Transverse colon (tissue), 4 donors: ENCODE measurements at regions not wholly inside any gene's neighbourhood (a gene's known extent, or its start where the extent isn't known, plus 50 kb on each side); places are given as distances from the start of the nearest gene placed in this dataset.

ENCODE experiments used
- DNase-seq: peaks from one replicate; pipeline ENCODE4 v3.0.0-alpha.2; 2019
- H3K27ac ChIP-seq, 4 donors: fragments of 200-600 bp; sonication (generic); 2 replicates each; pipeline ENCODE4 v1.5.1; 2016 to 2018; ENCODE audit warnings: inconsistent platforms in 4 of 4
- H3K27me3 ChIP-seq: fragments of 200-600 bp; sonication (generic); 2 replicates; pipeline ENCODE4 v1.5.1; 2017; ENCODE audit warnings: inconsistent platforms
- H3K36me3 ChIP-seq, 4 donors: fragments of 200-600 bp; sonication (generic); 2 replicates each; pipeline ENCODE4 v1.5.1; 2017 to 2019; ENCODE audit warnings: inconsistent platforms in 4 of 4
- H3K4me1 ChIP-seq, 4 donors: fragments of 200-600 bp; sonication (generic); 2 replicates each; pipeline ENCODE4 v1.5.1; 2017 to 2020; ENCODE audit warnings: inconsistent platforms in 4 of 4
- H3K4me3 ChIP-seq, 4 donors: fragments of 200-600 bp; sonication (generic); 1 replicate in 1 of 4; 2 replicates in 3 of 4; pipeline versions ENCODE4 v1.5.1 to v1.6.1; 2017 to 2019; ENCODE audit warnings: inconsistent platforms in 4 of 4
- H3K9me3 ChIP-seq, 2 donors: fragments of 200-600 bp; sonication (generic); 2 replicates each; pipeline ENCODE4 v1.5.1; 2017 to 2019; ENCODE audit warnings: inconsistent platforms in 2 of 2
- EP300 ChIP-seq: sonication (generic); formaldehyde crosslinking; IDR thresholded peaks from one replicate; pipeline ENCODE4 v1.6.1; 2017; ENCODE audit warnings: antibody characterized with exemption, low read depth
- POLR2A ChIP-seq: fragments of 450-650 bp; IDR thresholded peaks from one replicate; pipeline ENCODE4 v1.6.1; 2016; ENCODE audit warnings: antibody characterized with exemption, mild to moderate bottlenecking, moderate library complexity
- POLR2AphosphoS5 ChIP-seq, 3 donors: sonication (generic); formaldehyde crosslinking; IDR thresholded peaks; one replicate each; pipeline ENCODE4 v1.6.1; 2016; ENCODE audit warnings: antibody characterized with exemption in 3 of 3
- WGBS, 2 donors: methylation state at CpG; one replicate each; pipeline ENCODE4 v1.1.5; 2018; ENCODE audit warnings: low coverage in 1 of 2; 5-methylcytosine and 5-hydroxymethylcytosine counted together
- in situ Hi-C, 4 donors: fragments of 200-750 bp; cut with MboI; loops; one replicate each; pipeline versions ENCODE4 v1.15.0 to v1.15.1; 2017; ENCODE audit warnings: low sequenced_read_pairs in 3 of 4, low pct_ligation_motif_present in 1 of 4, low pct_unique_long_range_greater_than_20kb in 1 of 4
- intact Hi-C: fragments of 100-400 bp; cut with DNase I; formaldehyde crosslinking; loops from one replicate; pipeline ENCODE4 v1.15.1; 2023; ENCODE audit warnings: low total_unique reads
- TF ChIP-seq, protein P1 (sequence below), 5 experiments: fragments of 200-600 bp in 3 of 5; fragments of 450-650 bp in 2 of 5; sonication (generic) in 3 of 5; IDR thresholded peaks; 1 replicate in 2 of 5; 2 replicates in 3 of 5; pipeline ENCODE4 v1.5.1; 2016 to 2017; ENCODE audit warnings: antibody characterized with exemption in 5 of 5, inconsistent platforms in 3 of 5, mild to moderate bottlenecking in 2 of 5, moderate library complexity in 1 of 5

DNA sequence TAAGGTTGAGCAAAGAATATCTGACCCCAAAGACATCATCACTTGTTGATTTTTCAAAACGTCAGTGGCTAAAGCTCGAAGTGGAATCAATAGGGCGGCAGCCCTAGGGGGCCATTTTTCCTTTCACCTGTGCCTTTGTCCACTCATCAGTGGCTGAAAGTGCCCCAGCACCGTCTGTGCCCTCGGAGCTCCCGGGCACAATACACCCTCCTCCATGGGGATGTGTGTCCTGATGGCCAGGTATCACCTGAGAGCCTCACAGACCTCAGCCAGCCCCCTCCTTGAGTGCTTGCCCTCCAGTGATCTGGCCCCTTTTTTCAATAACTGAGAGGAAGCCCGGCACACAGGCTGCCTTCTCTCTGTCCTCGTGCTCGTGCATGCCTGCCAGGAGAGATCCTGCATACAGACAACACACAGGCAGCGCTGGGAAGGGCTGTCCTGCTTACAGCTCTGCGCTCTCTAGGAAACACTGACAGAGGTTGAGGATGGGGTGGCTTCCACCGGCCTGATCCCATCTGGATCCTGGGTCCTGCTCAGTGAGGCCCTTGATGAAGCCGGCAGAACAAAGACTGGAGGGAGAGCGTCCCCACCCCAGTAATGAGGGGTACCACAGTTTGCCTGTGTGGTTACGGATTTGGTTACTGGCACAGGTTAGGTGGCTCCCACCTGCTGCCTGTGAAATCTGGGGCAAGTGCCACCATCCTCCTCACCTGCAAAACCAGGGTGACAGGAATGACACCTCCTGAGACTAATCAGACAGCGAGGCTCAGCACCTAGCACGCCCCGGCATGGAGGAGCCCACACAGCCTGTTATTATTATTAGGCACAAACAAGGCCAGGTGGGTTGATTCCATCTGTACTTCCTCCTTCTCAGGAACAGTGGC, 197.5 kb upstream of the RAB6C start:
- intact Hi-C loops = no loop called here
- 64 to 70% methylated on average over 4 to 18 of the region's 18 CpGs for WGBS, 2 donors
- Histone ChIP-seq H3K27me3 (no peaks in the 10 kb centered on the region), H3K9me3 (no peaks in the 10 kb centered on the region), H3K4me3 (no peak overlapping the region), H3K36me3 (no peaks in the 10 kb centered on the region), H3K4me1 (no peaks in the 10 kb centered on the region), H3K27ac (no peak overlapping the region)
- in situ Hi-C loops = no loop called here
- DNase-seq = no peak
- TF ChIP-seq, protein P1, sequence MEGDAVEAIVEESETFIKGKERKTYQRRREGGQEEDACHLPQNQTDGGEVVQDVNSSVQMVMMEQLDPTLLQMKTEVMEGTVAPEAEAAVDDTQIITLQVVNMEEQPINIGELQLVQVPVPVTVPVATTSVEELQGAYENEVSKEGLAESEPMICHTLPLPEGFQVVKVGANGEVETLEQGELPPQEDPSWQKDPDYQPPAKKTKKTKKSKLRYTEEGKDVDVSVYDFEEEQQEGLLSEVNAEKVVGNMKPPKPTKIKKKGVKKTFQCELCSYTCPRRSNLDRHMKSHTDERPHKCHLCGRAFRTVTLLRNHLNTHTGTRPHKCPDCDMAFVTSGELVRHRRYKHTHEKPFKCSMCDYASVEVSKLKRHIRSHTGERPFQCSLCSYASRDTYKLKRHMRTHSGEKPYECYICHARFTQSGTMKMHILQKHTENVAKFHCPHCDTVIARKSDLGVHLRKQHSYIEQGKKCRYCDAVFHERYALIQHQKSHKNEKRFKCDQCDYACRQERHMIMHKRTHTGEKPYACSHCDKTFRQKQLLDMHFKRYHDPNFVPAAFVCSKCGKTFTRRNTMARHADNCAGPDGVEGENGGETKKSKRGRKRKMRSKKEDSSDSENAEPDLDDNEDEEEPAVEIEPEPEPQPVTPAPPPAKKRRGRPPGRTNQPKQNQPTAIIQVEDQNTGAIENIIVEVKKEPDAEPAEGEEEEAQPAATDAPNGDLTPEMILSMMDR (IDR thresholded peaks at IDR 0.05) = no peak
- TF ChIP-seq POLR2A (no peak), POLR2AphosphoS5 (IDR thresholded peaks at IDR 0.05) (no peak), EP300 (no peak)

DNA sequence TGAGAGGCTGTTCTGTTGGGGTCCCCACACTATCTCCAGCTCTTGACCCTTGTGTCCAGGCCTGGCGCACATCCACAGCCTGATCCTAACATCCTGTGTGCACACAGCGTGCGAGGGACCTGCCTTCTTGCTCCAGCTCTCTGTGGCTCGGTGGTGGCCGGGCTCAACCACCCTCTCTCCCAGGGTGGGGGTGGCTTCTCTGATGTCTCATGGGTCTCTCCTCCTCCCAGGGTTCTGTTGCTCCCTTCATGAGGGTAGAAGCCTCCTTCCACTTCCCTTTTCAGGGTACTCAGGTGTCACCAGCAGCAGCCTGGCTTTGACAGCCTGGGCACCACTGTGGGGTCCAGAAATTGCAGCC, 196.9 kb upstream of the RAB6C start:
- Histone ChIP-seq H3K36me3 (no peaks in the 10 kb centered on the region), H3K27me3 (no peaks in the 10 kb centered on the region), H3K27ac (no peak overlapping the region), H3K4me1 (no peaks in the 10 kb centered on the region), H3K4me3 (no peak overlapping the region), H3K9me3 (no peaks in the 10 kb centered on the region)
- intact Hi-C loops = no loop called here
- no peak for TF ChIP-seq POLR2AphosphoS5 (IDR thresholded peaks at IDR 0.05)
- WGBS, 2 donors = 87% methylated on average over 5 of the region's 5 CpGs; no CpG with 5 or more reads in 1 of the 2 donors
- in situ Hi-C loops = no loop called here
- no peak for DNase-seq

DNA sequence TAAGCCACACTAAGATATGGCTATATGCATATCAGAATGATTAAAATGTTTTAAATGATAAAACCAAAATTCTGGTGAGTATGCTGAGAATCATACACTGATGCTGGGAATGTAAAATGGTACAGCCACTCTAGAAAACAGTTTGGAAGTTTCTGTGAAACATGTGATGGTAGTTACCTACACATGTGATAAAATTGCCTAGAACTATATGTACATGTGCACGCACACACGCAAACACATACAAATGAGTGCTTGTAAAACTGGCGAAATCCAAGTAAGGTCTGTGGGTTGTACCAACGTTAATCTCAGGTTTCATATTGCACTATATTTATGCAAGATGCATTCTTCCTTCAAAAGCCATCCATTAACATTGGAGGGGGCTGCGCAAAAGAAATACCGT, 195.0 kb upstream of the RAB6C start:
- H3K4me1 ChIP-seq = no peaks in the 10 kb centered on the region
- in situ Hi-C loops (no loop called here), intact Hi-C loops (no loop called here)
- no peak overlapping the region for H3K4me3 ChIP-seq
- no peak overlapping the region for H3K27ac ChIP-seq
- no peaks in the 10 kb centered on the region for H3K9me3 ChIP-seq
- WGBS, 2 donors = 89 to 100% methylated on average over 2 to 6 of the region's 6 CpGs
- H3K27me3 ChIP-seq = no peaks in the 10 kb centered on the region
- TF ChIP-seq POLR2A (no peak), POLR2AphosphoS5 (IDR thresholded peaks at IDR 0.05) (no peak), EP300 (no peak)
- TF ChIP-seq, protein P1 (IDR thresholded peaks at IDR 0.05) = no peak
- H3K36me3 ChIP-seq = no peaks in the 10 kb centered on the region
- DNase-seq = no peak

DNA sequence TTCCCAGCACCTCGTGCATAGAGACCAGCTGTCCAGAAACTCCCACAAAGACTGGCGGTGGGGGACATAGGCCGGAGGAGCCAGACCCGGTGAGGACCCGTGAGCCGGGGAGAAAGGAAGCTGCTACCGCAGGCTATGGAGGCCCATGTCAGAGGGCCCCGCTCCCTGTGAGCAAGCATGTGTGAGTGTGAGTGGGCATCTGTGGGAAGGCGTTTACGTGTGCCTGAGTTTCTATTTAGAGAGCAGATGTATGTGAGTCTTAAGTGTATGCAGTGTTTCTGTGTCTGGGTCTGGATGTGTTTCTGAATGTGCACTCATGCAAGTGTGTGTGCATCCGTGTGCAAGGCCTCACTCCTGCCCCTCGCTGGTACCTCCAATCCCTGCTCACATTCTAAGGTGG, 187.8 kb upstream of the RAB6C start:
- no peaks in the 10 kb centered on the region for H3K27me3 ChIP-seq
- in situ Hi-C loops = no loop called here
- intact Hi-C loops = no loop called here
- DNase-seq = no peak
- no peaks in the 10 kb centered on the region for H3K9me3 ChIP-seq
- WGBS, 2 donors = 82 to 91% methylated on average over 4 to 12 of the region's 12 CpGs
- no peak overlapping the region for H3K27ac ChIP-seq
- TF ChIP-seq POLR2A = no peak
- no peaks in the 10 kb centered on the region for H3K36me3 ChIP-seq
- H3K4me3 ChIP-seq = no peak overlapping the region
- H3K4me1 ChIP-seq = no peaks in the 10 kb centered on the region

DNA sequence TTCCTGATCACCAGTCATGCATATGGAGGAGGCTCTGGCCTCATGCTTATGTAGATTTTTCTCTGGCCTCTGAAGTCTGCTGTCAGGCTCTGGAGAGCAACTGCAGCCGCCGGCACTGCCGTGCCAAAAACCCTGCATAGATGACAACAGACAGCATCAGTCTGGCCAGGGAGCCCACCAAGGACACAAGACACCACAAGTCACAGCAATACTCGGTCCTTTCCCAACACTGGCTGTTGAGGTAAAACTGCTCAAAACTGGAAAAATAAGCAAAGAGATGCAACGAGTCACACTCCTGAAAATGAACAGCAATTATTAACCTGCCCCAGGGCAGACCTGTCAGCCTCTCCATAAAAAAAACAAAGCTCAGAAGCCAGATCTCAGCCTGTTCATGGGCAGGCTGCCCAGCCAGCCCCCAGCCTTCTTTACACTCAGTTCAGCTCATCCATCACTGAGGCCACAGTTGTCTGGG, 186.0 kb upstream of the RAB6C start:
- H3K9me3 ChIP-seq = no peaks in the 10 kb centered on the region
- no peaks in the 10 kb centered on the region for H3K36me3 ChIP-seq
- no peak for DNase-seq
- no peaks in the 10 kb centered on the region for H3K27me3 ChIP-seq
- TF ChIP-seq POLR2AphosphoS5 (IDR thresholded peaks at IDR 0.05) (no peak), POLR2A (no peak), EP300 (no peak)
- TF ChIP-seq, protein P1 (IDR thresholded peaks at IDR 0.05) = no peak
- H3K4me3 ChIP-seq = no peak overlapping the region
- H3K4me1 ChIP-seq = no peaks in the 10 kb centered on the region
- in situ Hi-C loops = no loop called here
- no peak overlapping the region for H3K27ac ChIP-seq
- intact Hi-C loops = no loop called here
- WGBS, 2 donors = 58 to 83% methylated on average over 2 to 5 of the region's 5 CpGs
